NOMO-1 treated with dmso at 0.1 percent for 144 hours (cell line): ENCODE measurements at regions not wholly inside any gene's neighbourhood (a gene's known extent, or its start where the extent isn't known, plus 50 kb on each side); places are given as distances from the start of the nearest gene placed in this dataset.
"Not testable (repeated sequence)": the region's sequence is repeated elsewhere in the genome, so short reads cannot be mapped to it uniquely, and the experiment has no call there.

Experiments used
- DNase-seq: peaks from one replicate; lab custom pipeline; 2025; ENCODE audit not compliant: unreplicated experiment; lab: John Stamatoyannopoulos, UW

- DNase-seq, result no peak
These were observed 94.7 kb upstream of the EFEMP1 start for GRCh38 chr2:56018267-56018666.

GRCh38 chr2:56021136-56021474, 97.5 kb upstream of the EFEMP1 start:
- no peak for DNase-seq

GRCh38 chr2:56021579-56021978, 98.0 kb upstream of the EFEMP1 start:
- no peak for DNase-seq

GRCh38 chr2:56025469-56026193, 102.0 kb upstream of the EFEMP1 start:
- DNase-seq, result no peak

GRCh38 chr2:56026828-56027227, 103.2 kb upstream of the EFEMP1 start:
- no peak for DNase-seq

- DNase-seq, result no peak
These were observed 106.5 kb upstream of the EFEMP1 start for GRCh38 chr2:56030062-56030461.

GRCh38 chr2:56030901-56031300, 107.3 kb upstream of the EFEMP1 start:
- no peak for DNase-seq

- no peak for DNase-seq
These were observed 110.7 kb upstream of the EFEMP1 start for GRCh38 chr2:56034258-56034657.

GRCh38 chr2:56040189-56040588, 116.6 kb upstream of the EFEMP1 start:
- no peak for DNase-seq

- DNase-seq, result no peak
These were observed 117.3 kb upstream of the EFEMP1 start for GRCh38 chr2:56040834-56041233.

- no peak for DNase-seq
These were observed 123.6 kb upstream of the EFEMP1 start for GRCh38 chr2:56047136-56047535.

- DNase-seq, result no peak
These were observed 125.8 kb upstream of the EFEMP1 start for GRCh38 chr2:56049233-56049845.

- DNase-seq, result no peak
These were observed 130.1 kb upstream of the EFEMP1 start for GRCh38 chr2:56053679-56054078.

GRCh38 chr2:56055405-56055804, 128.4 kb upstream of the CCDC85A start:
- DNase-seq, result no peak

GRCh38 chr2:56061327-56061726, 122.5 kb upstream of the CCDC85A start:
- not testable (repeated sequence) for DNase-seq

- DNase-seq, result no peak
These were observed 115.0 kb upstream of the CCDC85A start for GRCh38 chr2:56068746-56069145.

GRCh38 chr2:56077359-56077915, 106.4 kb upstream of the CCDC85A start:
- no peak for DNase-seq

GRCh38 chr2:56082665-56083064, 101.1 kb upstream of the CCDC85A start:
- no peak for DNase-seq

GRCh38 chr2:56084111-56084901, 99.5 kb upstream of the CCDC85A start:
- no peak for DNase-seq

- no peak for DNase-seq
These were observed 97.5 kb upstream of the CCDC85A start for GRCh38 chr2:56086336-56086735.

GRCh38 chr2:56088411-56088810, 95.4 kb upstream of the CCDC85A start:
- no peak for DNase-seq

GRCh38 chr2:56089931-56090330, 93.9 kb upstream of the CCDC85A start:
- no peak for DNase-seq
